PC-3 (cell line): ENCODE measurements at regions not wholly inside any gene's neighbourhood (a gene's known extent, or its start where the extent isn't known, plus 50 kb on each side); places are given as distances from the start of the nearest gene placed in this dataset.

Experiments
- EZH2 ChIP-seq: fragments of 300-600 bp; sonication (generic); IDR thresholded peaks from one replicate; pipeline ENCODE4 v1.6.1; 2017; ENCODE audit warnings: antibody characterized with exemption, mild to moderate bottlenecking, low read length; ENCODE audit not compliant: unreplicated experiment
- TF ChIP-seq, protein P1 (sequence below): fragments of 300-600 bp; sonication (generic); conservative IDR thresholded peaks from 2 replicates; pipeline ENCODE4 v1.5.1; 2017; ENCODE audit warnings: antibody characterized with exemption, low read depth, mild to moderate bottlenecking, low read length

- TF ChIP-seq, protein P1, sequence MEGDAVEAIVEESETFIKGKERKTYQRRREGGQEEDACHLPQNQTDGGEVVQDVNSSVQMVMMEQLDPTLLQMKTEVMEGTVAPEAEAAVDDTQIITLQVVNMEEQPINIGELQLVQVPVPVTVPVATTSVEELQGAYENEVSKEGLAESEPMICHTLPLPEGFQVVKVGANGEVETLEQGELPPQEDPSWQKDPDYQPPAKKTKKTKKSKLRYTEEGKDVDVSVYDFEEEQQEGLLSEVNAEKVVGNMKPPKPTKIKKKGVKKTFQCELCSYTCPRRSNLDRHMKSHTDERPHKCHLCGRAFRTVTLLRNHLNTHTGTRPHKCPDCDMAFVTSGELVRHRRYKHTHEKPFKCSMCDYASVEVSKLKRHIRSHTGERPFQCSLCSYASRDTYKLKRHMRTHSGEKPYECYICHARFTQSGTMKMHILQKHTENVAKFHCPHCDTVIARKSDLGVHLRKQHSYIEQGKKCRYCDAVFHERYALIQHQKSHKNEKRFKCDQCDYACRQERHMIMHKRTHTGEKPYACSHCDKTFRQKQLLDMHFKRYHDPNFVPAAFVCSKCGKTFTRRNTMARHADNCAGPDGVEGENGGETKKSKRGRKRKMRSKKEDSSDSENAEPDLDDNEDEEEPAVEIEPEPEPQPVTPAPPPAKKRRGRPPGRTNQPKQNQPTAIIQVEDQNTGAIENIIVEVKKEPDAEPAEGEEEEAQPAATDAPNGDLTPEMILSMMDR: no peak
- TF ChIP-seq EZH2: no peak
Measured at GRCh38 chr2:58983111-58983510, 742.0 kb upstream of the FANCL start.
